ENCODE measurements at regions not wholly inside any gene's neighbourhood (a gene's known extent, or its start where the extent isn't known, plus 50 kb on each side); places are given as distances from the start of the nearest gene placed in this dataset.
"Not testable (repeated sequence)": the region's sequence is repeated elsewhere in the genome, so short reads cannot be mapped to it uniquely, and the experiment has no call there.

DNA sequence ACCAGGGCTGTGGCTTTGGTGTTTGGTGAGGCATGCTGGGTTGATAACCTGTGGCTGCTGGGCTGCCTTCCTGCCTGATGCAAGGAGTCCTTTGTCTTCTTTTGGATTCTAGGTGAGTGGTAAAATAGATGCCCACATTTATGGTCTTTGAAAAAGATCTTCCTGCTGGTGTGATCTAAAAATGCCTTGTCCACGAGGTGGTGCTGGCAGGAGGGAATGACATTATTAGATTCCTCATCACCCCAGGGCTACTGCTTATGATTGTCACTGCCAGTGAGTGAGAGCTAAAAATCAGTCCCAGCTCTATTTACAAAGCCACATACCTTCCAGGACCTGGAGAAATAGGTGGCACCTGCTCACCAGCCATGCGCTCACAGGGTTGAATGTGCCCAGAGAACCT lies 355.5 kb upstream of the ROPN1 start:
- no peaks in the 10 kb centered on the region for H3K27me3 ChIP-seq (ENCODE audit: insufficient read depth, low read length, poor library complexity, severe bottlenecking)

DNA sequence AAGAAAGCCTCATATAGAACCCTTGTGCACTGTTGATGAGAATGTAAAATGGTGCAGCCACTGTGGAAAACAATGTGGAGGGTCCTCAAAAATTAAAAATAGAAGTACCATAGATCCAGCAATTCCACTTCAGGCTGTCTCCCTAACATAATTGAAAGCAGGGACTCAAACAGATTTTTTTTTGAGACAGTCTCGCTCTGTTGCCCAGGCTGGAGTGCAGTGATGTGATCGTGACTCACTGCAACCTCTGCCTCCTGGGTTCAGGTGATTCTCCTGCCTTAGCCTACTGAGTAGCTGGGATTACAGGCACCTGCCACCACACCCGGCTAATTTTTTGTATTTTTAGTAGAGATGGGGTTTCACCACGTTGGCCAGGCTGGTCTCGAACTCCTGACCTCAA lies 356.6 kb upstream of the ROPN1 start:
- not testable (repeated sequence) for H3K79me2 ChIP-seq (ENCODE audit: insufficient read depth, low read length); H3K36me3 ChIP-seq (ENCODE audit: insufficient read depth, low read length); H3K4me1 ChIP-seq (ENCODE audit: insufficient read depth, low read length, poor library complexity, severe bottlenecking); H2AFZ ChIP-seq (ENCODE audit: low read length); H3K27me3 ChIP-seq (ENCODE audit: insufficient read depth, low read length, poor library complexity, severe bottlenecking); H4K20me1 ChIP-seq (ENCODE audit: insufficient read depth, low read length, poor library complexity, severe bottlenecking); H3F3A ChIP-seq (ENCODE audit: low read depth); H3K4me3 ChIP-seq (ENCODE audit: low read length, poor library complexity, severe bottlenecking); H3K9me3 ChIP-seq (ENCODE audit: insufficient read depth, low read depth, low read length); H3K4me2 ChIP-seq (ENCODE audit: low read depth, low read length, poor library complexity, severe bottlenecking); H3K9ac ChIP-seq (ENCODE audit: low read depth, low read length, poor library complexity, severe bottlenecking); H3K9me2 ChIP-seq (replicated peaks; ENCODE audit: low read depth, low read length)

More for the DNA sequence above, 355.5 kb upstream of the ROPN1 start:
- TF ChIP-seq, protein P1, sequence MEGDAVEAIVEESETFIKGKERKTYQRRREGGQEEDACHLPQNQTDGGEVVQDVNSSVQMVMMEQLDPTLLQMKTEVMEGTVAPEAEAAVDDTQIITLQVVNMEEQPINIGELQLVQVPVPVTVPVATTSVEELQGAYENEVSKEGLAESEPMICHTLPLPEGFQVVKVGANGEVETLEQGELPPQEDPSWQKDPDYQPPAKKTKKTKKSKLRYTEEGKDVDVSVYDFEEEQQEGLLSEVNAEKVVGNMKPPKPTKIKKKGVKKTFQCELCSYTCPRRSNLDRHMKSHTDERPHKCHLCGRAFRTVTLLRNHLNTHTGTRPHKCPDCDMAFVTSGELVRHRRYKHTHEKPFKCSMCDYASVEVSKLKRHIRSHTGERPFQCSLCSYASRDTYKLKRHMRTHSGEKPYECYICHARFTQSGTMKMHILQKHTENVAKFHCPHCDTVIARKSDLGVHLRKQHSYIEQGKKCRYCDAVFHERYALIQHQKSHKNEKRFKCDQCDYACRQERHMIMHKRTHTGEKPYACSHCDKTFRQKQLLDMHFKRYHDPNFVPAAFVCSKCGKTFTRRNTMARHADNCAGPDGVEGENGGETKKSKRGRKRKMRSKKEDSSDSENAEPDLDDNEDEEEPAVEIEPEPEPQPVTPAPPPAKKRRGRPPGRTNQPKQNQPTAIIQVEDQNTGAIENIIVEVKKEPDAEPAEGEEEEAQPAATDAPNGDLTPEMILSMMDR (conservative IDR thresholded peaks at IDR 0.05; ENCODE audit: low read length) = no peak; the same call in 1 of the 2 replicates
- TF ChIP-seq EZH2phosphoT487 (IDR thresholded peaks at IDR 0.05; ENCODE audit: borderline replicate concordance) = no peak
- Histone ChIP-seq H2AFZ (ENCODE audit: low read length) (no peak overlapping the region), H3K9ac (ENCODE audit: low read depth, low read length, poor library complexity, severe bottlenecking) (no peak overlapping the region), H3K36me3 (ENCODE audit: insufficient read depth, low read length) (no peaks in the 10 kb centered on the region), H3F3A (ENCODE audit: low read depth) (no peaks in the 10 kb centered on the region), H4K20me1 (ENCODE audit: insufficient read depth, low read length, poor library complexity, severe bottlenecking) (no peaks in the 10 kb centered on the region), H3K79me2 (ENCODE audit: insufficient read depth, low read length) (no peaks in the 10 kb centered on the region), H3K4me3 (ENCODE audit: low read length, poor library complexity, severe bottlenecking) (no peak overlapping the region), H3K9me3 (ENCODE audit: insufficient read depth, low read depth, low read length) (no peaks in the 10 kb centered on the region), H3K9me2 (replicated peaks; ENCODE audit: low read depth, low read length) (no peaks in the 10 kb centered on the region), H3K4me2 (ENCODE audit: low read depth, low read length, poor library complexity, severe bottlenecking) (no peak overlapping the region), H3K4me1 (ENCODE audit: insufficient read depth, low read length, poor library complexity, severe bottlenecking) (no peaks in the 10 kb centered on the region)

DNA sequence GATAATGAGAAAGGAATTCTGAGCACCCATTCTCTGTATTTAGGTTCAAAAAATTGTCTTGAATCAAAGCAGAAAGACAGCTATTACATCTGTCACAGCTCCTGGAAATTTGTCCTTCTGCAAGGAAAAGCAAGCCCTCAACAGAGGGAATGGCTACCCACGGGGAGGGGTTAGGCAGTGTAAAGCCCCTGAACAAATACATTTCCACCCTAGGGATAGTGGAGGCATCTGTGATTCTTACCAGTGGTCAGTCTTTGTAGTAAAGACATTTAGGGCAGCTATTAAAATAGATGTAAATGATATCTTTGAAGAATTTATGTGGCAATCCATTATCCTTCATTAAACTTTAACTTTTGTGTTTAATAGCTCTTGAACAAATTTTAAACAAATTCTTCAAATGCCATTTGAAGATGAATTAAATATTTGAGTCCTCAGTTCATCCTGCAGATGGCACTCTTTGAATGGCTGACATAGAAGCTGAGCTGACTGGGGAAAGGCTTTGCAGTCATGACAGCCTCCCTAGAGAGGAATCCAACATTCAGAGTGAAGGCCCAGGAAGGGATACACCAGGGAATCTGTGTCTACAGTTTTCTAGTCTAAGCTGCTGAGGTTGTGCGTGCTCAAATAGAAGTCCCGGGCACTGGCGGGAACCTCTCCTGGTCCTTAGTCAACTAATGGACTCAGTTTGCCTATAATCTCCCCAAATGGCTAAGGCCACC lies 359.7 kb upstream of the ROPN1 start:
- Histone ChIP-seq H2AFZ (ENCODE audit: low read length) (no peak overlapping the region), H3K9ac (ENCODE audit: low read depth, low read length, poor library complexity, severe bottlenecking) (no peak overlapping the region), H3K9me3 (ENCODE audit: insufficient read depth, low read depth, low read length) (no peaks in the 10 kb centered on the region), H3K4me3 (ENCODE audit: low read length, poor library complexity, severe bottlenecking) (no peak overlapping the region), H3K27me3 (ENCODE audit: insufficient read depth, low read length, poor library complexity, severe bottlenecking) (no peaks in the 10 kb centered on the region), H3K9me2 (replicated peaks; ENCODE audit: low read depth, low read length) (no peaks in the 10 kb centered on the region), H3K4me2 (ENCODE audit: low read depth, low read length, poor library complexity, severe bottlenecking) (no peak overlapping the region), H3F3A (ENCODE audit: low read depth) (no peaks in the 10 kb centered on the region), H4K20me1 (ENCODE audit: insufficient read depth, low read length, poor library complexity, severe bottlenecking) (no peaks in the 10 kb centered on the region), H3K4me1 (ENCODE audit: insufficient read depth, low read length, poor library complexity, severe bottlenecking) (no peaks in the 10 kb centered on the region), H3K79me2 (ENCODE audit: insufficient read depth, low read length) (no peaks in the 10 kb centered on the region), H3K36me3 (ENCODE audit: insufficient read depth, low read length) (no peaks in the 10 kb centered on the region)
- no peak for TF ChIP-seq EZH2phosphoT487 (IDR thresholded peaks at IDR 0.05; ENCODE audit: borderline replicate concordance)
- TF ChIP-seq, protein P1 (conservative IDR thresholded peaks at IDR 0.05; ENCODE audit: low read length) = peak; percentile 90

DNA sequence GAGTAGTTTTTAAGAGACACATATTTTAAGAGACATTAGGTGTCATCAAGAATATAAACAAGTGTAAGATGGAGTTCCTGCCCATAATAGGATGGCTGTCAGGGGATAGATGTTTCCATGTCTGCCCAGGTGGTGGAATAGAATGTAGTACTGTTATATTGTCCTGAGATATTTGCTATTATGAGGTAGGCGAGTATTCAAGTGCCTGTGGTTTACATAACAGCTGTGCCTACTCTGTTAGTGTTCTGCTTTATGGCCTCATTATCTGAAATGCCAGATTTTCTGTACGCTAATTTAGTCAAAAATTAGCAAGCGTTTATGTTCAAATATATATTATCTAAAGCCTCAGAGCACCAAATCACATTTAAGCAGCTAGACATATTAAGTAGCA lies 360.2 kb upstream of the ROPN1 start:
- H3K4me2 ChIP-seq (ENCODE audit: low read depth, low read length, poor library complexity, severe bottlenecking) = no peak overlapping the region
- no peaks in the 10 kb centered on the region for H3K79me2 ChIP-seq (ENCODE audit: insufficient read depth, low read length)
- no peak overlapping the region for H2AFZ ChIP-seq (ENCODE audit: low read length)
- no peaks in the 10 kb centered on the region for H4K20me1 ChIP-seq (ENCODE audit: insufficient read depth, low read length, poor library complexity, severe bottlenecking)
- H3K9me3 ChIP-seq (ENCODE audit: insufficient read depth, low read depth, low read length) = no peaks in the 10 kb centered on the region
- H3K9ac ChIP-seq (ENCODE audit: low read depth, low read length, poor library complexity, severe bottlenecking) = no peak overlapping the region
- H3K27me3 ChIP-seq (ENCODE audit: insufficient read depth, low read length, poor library complexity, severe bottlenecking) = no peaks in the 10 kb centered on the region
- H3K9me2 ChIP-seq (replicated peaks; ENCODE audit: low read depth, low read length) = no peaks in the 10 kb centered on the region
- H3K4me3 ChIP-seq (ENCODE audit: low read length, poor library complexity, severe bottlenecking) = no peak overlapping the region
- TF ChIP-seq EZH2phosphoT487 (IDR thresholded peaks at IDR 0.05; ENCODE audit: borderline replicate concordance) = no peak
- TF ChIP-seq, protein P1 (conservative IDR thresholded peaks at IDR 0.05; ENCODE audit: low read length) = no peak
- no peaks in the 10 kb centered on the region for H3K36me3 ChIP-seq (ENCODE audit: insufficient read depth, low read length)
- H3F3A ChIP-seq (ENCODE audit: low read depth) = no peaks in the 10 kb centered on the region
- H3K4me1 ChIP-seq (ENCODE audit: insufficient read depth, low read length, poor library complexity, severe bottlenecking) = no peaks in the 10 kb centered on the region

All from Loucy (cell line).